H1 (cell line): ENCODE measurements at regions not wholly inside any gene's neighbourhood (a gene's known extent, or its start where the extent isn't known, plus 50 kb on each side); places are given as distances from the start of the nearest gene placed in this dataset.

Source experiments
- CTCF ChIA-PET: fragments of 300-600 bp; sonication (Branson Sonifier 250); formaldehyde crosslinking; loops from one replicate; lab custom pipeline; 2021; ENCODE audit not compliant: partially characterized antibody; lab: Charles Lee
- POLR2A ChIA-PET: fragments of 300-600 bp; sonication (Branson Sonifier 250); formaldehyde crosslinking; loops from one replicate; lab custom pipeline; 2021; ENCODE audit warnings: inconsistent platforms; ENCODE audit not compliant: partially characterized antibody; lab: Charles Lee
- DNase-seq, 2 experiments: peaks; one replicate each; pipeline versions ENCODE4 v3.0.0 to v3.0.0-alpha.2; 2010 to 2022; ENCODE audit warnings: low spot score in 2 of 2, low read depth in 1 of 2, mixed read lengths in 1 of 2
- FAIRE-seq: peaks from 2 replicates; lab custom pipeline; 2011; peaks lifted over from hg19 to GRCh38; lab: Jason Lieb, UNC
- H2AFZ ChIP-seq: 2 replicates; pipeline ENCODE4 v1.8.1; 2012; ENCODE audit warnings: low read length, inconsistent platforms
- H2AK5ac ChIP-seq: 2 replicates; pipeline ENCODE4 v1.6.1; 2013; ENCODE audit warnings: low read depth, low read length
- H2BK120ac ChIP-seq: replicated peaks from 2 replicates; pipeline ENCODE3; 2013; ENCODE audit warnings: low read depth, low read length, inconsistent platforms
- H2BK12ac ChIP-seq: 2 replicates; pipeline ENCODE4 v1.6.1; 2013; ENCODE audit warnings: low read depth, low read length
- H2BK15ac ChIP-seq: 2 replicates; pipeline ENCODE4 v1.6.1; 2013; ENCODE audit warnings: low read length
- H2BK20ac ChIP-seq: 2 replicates; pipeline ENCODE4 v1.6.1; 2013; ENCODE audit warnings: low read length
- H2BK5ac ChIP-seq: 2 replicates; pipeline ENCODE4 v1.6.1; 2013; ENCODE audit warnings: low read depth, low read length
- H3K14ac ChIP-seq: 2 replicates; pipeline ENCODE4 v1.6.1; 2013; ENCODE audit warnings: inconsistent platforms; ENCODE audit not compliant: insufficient read length
- H3K18ac ChIP-seq: 2 replicates; pipeline ENCODE4 v1.6.1; 2013; ENCODE audit warnings: low read length; ENCODE audit errors: extremely low read depth
- H3K23ac ChIP-seq: 2 replicates; pipeline ENCODE4 v1.6.1; 2013; ENCODE audit warnings: inconsistent platforms; ENCODE audit not compliant: insufficient read length
- H3K23me2 ChIP-seq: 2 replicates; pipeline ENCODE4 v1.6.1; 2013; ENCODE audit warnings: low read depth, low read length
- H3K27ac ChIP-seq: 2 replicates; pipeline ENCODE4 v1.6.1; 2011; ENCODE audit warnings: low read depth, low read length, inconsistent platforms
- H3K27me3 ChIP-seq, 4 experiments: replicated peaks in 1 of 4; 1 replicate in 1 of 4; 2 replicates in 3 of 4; pipeline versions ENCODE4 v1.6.1 to v1.8.1; 2011 to 2013; ENCODE audit warnings: low read length in 3 of 4, mild to moderate bottlenecking in 3 of 4, inconsistent platforms in 2 of 4, mixed read lengths in 2 of 4, moderate library complexity in 1 of 4; ENCODE audit not compliant: control insufficient read depth in 3 of 4, insufficient read depth in 3 of 4; ENCODE audit errors: extremely low read depth in 1 of 4
- H3K36me3 ChIP-seq, 4 experiments: 2 replicates each; pipeline versions ENCODE4 v1.6.1 to v1.8.1; 2011 to 2013; ENCODE audit warnings: mild to moderate bottlenecking in 4 of 4, low read length in 3 of 4, moderate library complexity in 2 of 4, control low read depth in 1 of 4, inconsistent platforms in 1 of 4; ENCODE audit not compliant: insufficient read depth in 4 of 4, control insufficient read depth in 2 of 4
- H3K4ac ChIP-seq: replicated peaks from 2 replicates; pipeline ENCODE3; 2013; ENCODE audit warnings: low read length, low read depth, mixed read lengths, inconsistent platforms; ENCODE audit not compliant: insufficient read length
- H3K4me1 ChIP-seq, 4 experiments: replicated peaks in 1 of 4; 1 replicate in 1 of 4; 2 replicates in 3 of 4; pipeline versions ENCODE4 v1.6.1 to v1.8.1; 2011 to 2013; ENCODE audit warnings: low read length in 3 of 4, inconsistent platforms in 2 of 4, mixed read lengths in 1 of 4; ENCODE audit not compliant: insufficient read depth in 4 of 4, control insufficient read depth in 3 of 4
- H3K4me2 ChIP-seq, 2 experiments: 2 replicates each; pipeline versions ENCODE4 v1.6.1 to v1.8.1; 2011 to 2013; ENCODE audit warnings: low read depth in 2 of 2, low read length in 2 of 2, control low read depth in 1 of 2, inconsistent platforms in 1 of 2, mild to moderate bottlenecking in 1 of 2; ENCODE audit not compliant: insufficient read depth in 1 of 2
- H3K4me3 ChIP-seq, 4 experiments: fragments of 200-600, 300-600 bp in 1 of 4; sonication (generic), shearing (Covaris generic), sonication (Bioruptor Twin) in 1 of 4; 2 replicates each; pipeline versions ENCODE4 v1.5.1 to v1.8.1; 2011 to 2016; ENCODE audit warnings: low read length in 4 of 4, low read depth in 3 of 4, control low read depth in 2 of 4, inconsistent platforms in 2 of 4, mild to moderate bottlenecking in 2 of 4, mixed read lengths in 1 of 4, moderate library complexity in 1 of 4; ENCODE audit not compliant: insufficient read depth in 2 of 4; ENCODE audit errors: extremely low read depth in 1 of 4
- H3K56ac ChIP-seq: replicated peaks from 2 replicates; pipeline ENCODE3; 2013; ENCODE audit warnings: low read depth, mild to moderate bottlenecking, mixed read lengths, low read length, inconsistent platforms; ENCODE audit not compliant: insufficient read length
- H3K79me1 ChIP-seq: 2 replicates; pipeline ENCODE4 v1.6.1; 2013; ENCODE audit warnings: low read depth, low read length, control low read depth
- H3K79me2 ChIP-seq, 2 experiments: 2 replicates each; pipeline versions ENCODE4 v1.6.1 to v1.8.1; 2012 to 2013; ENCODE audit warnings: low read length in 2 of 2, mild to moderate bottlenecking in 2 of 2, inconsistent platforms in 1 of 2; ENCODE audit not compliant: insufficient read depth in 2 of 2, control insufficient read depth in 1 of 2
- H3K9ac ChIP-seq, 4 experiments: replicated peaks in 1 of 4; 1 replicate in 1 of 4; 2 replicates in 3 of 4; pipeline versions ENCODE4 v1.6.1 to v1.8.1; 2011 to 2013; ENCODE audit warnings: low read depth in 3 of 4, low read length in 3 of 4, control low read depth in 2 of 4, mild to moderate bottlenecking in 2 of 4, moderate library complexity in 2 of 4, inconsistent platforms in 1 of 4; ENCODE audit errors: extremely low read depth in 1 of 4
- H3K9me3 ChIP-seq, 2 experiments: 2 replicates each; pipeline versions ENCODE4 v1.6.1 to v1.8.1; 2012 to 2013; ENCODE audit warnings: mild to moderate bottlenecking in 2 of 2, moderate library complexity in 2 of 2, control low read depth in 1 of 2, inconsistent platforms in 1 of 2, low read depth in 1 of 2, low read length in 1 of 2, mixed read lengths in 1 of 2; ENCODE audit not compliant: insufficient read depth in 2 of 2
- H4K20me1 ChIP-seq, 2 experiments: replicated peaks in 1 of 2; 2 replicates each; pipeline versions ENCODE3 to v1.8.1; 2011 to 2013; ENCODE audit warnings: inconsistent platforms in 2 of 2, low read length in 2 of 2, mild to moderate bottlenecking in 1 of 2; ENCODE audit not compliant: insufficient read depth in 2 of 2, control insufficient read depth in 1 of 2
- H4K5ac ChIP-seq: 2 replicates; pipeline ENCODE4 v1.6.1; 2013; ENCODE audit warnings: low read length, low read depth, mixed read lengths, inconsistent platforms; ENCODE audit not compliant: insufficient read length
- H4K8ac ChIP-seq: 2 replicates; pipeline ENCODE4 v1.8.0; 2013; ENCODE audit warnings: mild to moderate bottlenecking, moderate library complexity, low read length, inconsistent platforms; ENCODE audit not compliant: insufficient read depth; ENCODE audit errors: extremely low read depth
- H4K91ac ChIP-seq: replicated peaks from 2 replicates; pipeline ENCODE3; 2013; ENCODE audit warnings: low read length, mixed read lengths, inconsistent platforms; ENCODE audit not compliant: insufficient read length
- FOSL1 ChIP-seq: IDR thresholded peaks from 2 replicates; pipeline ENCODE4 v1.6.1; 2011; ENCODE audit warnings: mild to moderate bottlenecking, low read depth, low read length, moderate library complexity; ENCODE audit not compliant: insufficient read depth
- HDAC6 ChIP-seq: IDR thresholded peaks from one replicate; pipeline ENCODE4 v1.7.1; 2012; ENCODE audit warnings: low read depth, mild to moderate bottlenecking, inconsistent platforms, low read length, moderate library complexity
- SP1 ChIP-seq: IDR thresholded peaks from 2 replicates; pipeline ENCODE4 v1.6.1; 2011; ENCODE audit warnings: low read depth, low read length

DNA sequence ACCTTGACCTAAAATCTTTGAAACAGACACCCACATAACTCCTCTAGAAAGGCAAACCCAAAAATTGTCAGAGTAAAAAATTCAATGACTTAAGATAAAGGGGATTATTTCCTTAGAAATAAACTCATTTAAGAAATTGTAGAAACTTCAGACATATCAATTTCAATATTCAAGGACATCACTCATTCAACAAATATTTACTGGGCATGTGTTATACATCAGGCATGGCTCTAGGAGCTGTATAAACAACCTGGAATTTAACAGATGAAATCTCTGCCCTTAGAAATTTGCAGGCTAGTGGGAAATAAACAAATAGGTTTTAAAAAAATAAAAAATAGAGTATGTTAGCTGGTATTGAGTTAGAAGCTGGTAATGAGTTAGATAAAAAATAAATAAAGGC, 84.0 kb upstream of the LSM14A start:
- no peak for DNase-seq
- Histone ChIP-seq H3K4me1 (peaks cover 4 to 11% (median 6%) of the 10 kb centered on the region in 4 experiments; a peak in 4 of 7 replicates), H3K18ac (no peak overlapping the region), H4K91ac (no peak overlapping the region), H3K23ac (no peak overlapping the region), H4K8ac (no peak overlapping the region), H3K27ac (no peak overlapping the region), H2BK12ac (no peak overlapping the region), H3K9me3 (peaks cover 10 to 11% of the 10 kb centered on the region in 2 experiments; a peak in 2 of 4 replicates), H4K5ac (no peak overlapping the region), H2BK15ac (no peak overlapping the region), H3K79me1 (no peaks in the 10 kb centered on the region), H3K4ac (no peak overlapping the region), H3K4me2 (no peak overlapping the region)
- ChIA-PET POLR2A (interaction anchor here (1.4 kb wide), 1 partner anchor 269 kb away, joined by 3 read pairs; no protein-coding TSS in a partner anchor), CTCF (interaction anchor here (0.8 to 1.6 kb wide), 3 partner anchors 46 to 310 kb away, joined by 3 to 5 read pairs (median 4); no protein-coding TSS in a partner anchor)
- TF ChIP-seq FOSL1 (no peak), SP1 (no peak), HDAC6 (no peak)
- TF ChIP-seq, all 59 proteins: peak for 0
- H3K27me3 ChIP-seq, result no peaks in the 10 kb centered on the region
- no peaks in the 10 kb centered on the region for H3K79me2 ChIP-seq
- no peak overlapping the region for H3K14ac ChIP-seq
- no peak overlapping the region for H2BK20ac ChIP-seq
- no peak overlapping the region for H3K9ac ChIP-seq
- no peaks in the 10 kb centered on the region for H4K20me1 ChIP-seq
- H3K36me3 ChIP-seq, result no peaks in the 10 kb centered on the region
- no peak overlapping the region for H2AFZ ChIP-seq
- FAIRE-seq, result no peak
- no peak overlapping the region for H2BK5ac ChIP-seq
- no peak overlapping the region for H3K56ac ChIP-seq
- 0 out of 2 replicates have a peak, but pooled peaks cover 2% of the 10 kb centered on the region for H3K23me2 ChIP-seq
- no peak overlapping the region for H2AK5ac ChIP-seq
- H3K4me3 ChIP-seq, result no peak overlapping the region
- no peak overlapping the region for H2BK120ac ChIP-seq
